Left lung (tissue), 4 donors: ENCODE measurements at regions not wholly inside any gene's neighbourhood (a gene's known extent, or its start where the extent isn't known, plus 50 kb on each side); places are given as distances from the start of the nearest gene placed in this dataset.

Experiments
- ATAC-seq: fragments of 200-7000 bp; cut with Tn5 transposase; one replicate; pipeline ENCODE4 v1.9.1; 2020; ENCODE audit warnings: moderate library complexity
- DNase-seq, 4 donors: peaks; one replicate each; pipeline ENCODE4 v3.0.0-alpha.2; 2013 to 2020
- H3K27ac ChIP-seq, 2 donors: fragments of 200-600 bp; sonication (generic) in 1 of 2; one replicate each; pipeline versions ENCODE4 v1.5.0 to v1.8.0; 2020 to 2021
- H3K27me3 ChIP-seq, 2 donors: fragments of 200-600 bp; sonication (generic) in 1 of 2; one replicate each; pipeline versions ENCODE4 v1.5.0 to v1.8.0; 2020 to 2021
- H3K36me3 ChIP-seq, 2 donors: fragments of 200-600 bp; sonication (generic) in 1 of 2; one replicate each; pipeline versions ENCODE4 v1.5.0 to v1.8.0; 2020 to 2021
- H3K4me1 ChIP-seq, 2 donors: fragments of 200-600 bp; one replicate each; pipeline ENCODE4 v1.8.0; 2021
- H3K4me3 ChIP-seq, 2 donors: fragments of 200-600 bp; sonication (generic) in 1 of 2; one replicate each; pipeline versions ENCODE4 v1.5.0 to v1.8.0; 2020 to 2021; ENCODE audit warnings: mild to moderate bottlenecking in 1 of 2
- H3K9me3 ChIP-seq, 2 donors: fragments of 200-600 bp; sonication (generic) in 1 of 2; one replicate each; pipeline versions ENCODE4 v1.5.0 to v1.8.0; 2020 to 2021
- intact Hi-C, 2 donors: fragments of 100-400 bp; cut with DNase I; formaldehyde crosslinking; loops; one replicate each; pipeline versions ENCODE4 v1.11.2 to v1.14.2; 2022
- TF ChIP-seq, protein P1 (sequence below), 2 donors: fragments of 200-600 bp; sonication (generic) in 1 of 2; IDR thresholded peaks; one replicate each; pipeline versions ENCODE4 v1.5.0 to v1.8.0; 2021; ENCODE audit warnings: antibody characterized with exemption in 2 of 2
- donor health status: DM: no; HTN: yes; CAD: no.
- donor health status: DM: no; HTN: no; CAD: no.

DNA sequence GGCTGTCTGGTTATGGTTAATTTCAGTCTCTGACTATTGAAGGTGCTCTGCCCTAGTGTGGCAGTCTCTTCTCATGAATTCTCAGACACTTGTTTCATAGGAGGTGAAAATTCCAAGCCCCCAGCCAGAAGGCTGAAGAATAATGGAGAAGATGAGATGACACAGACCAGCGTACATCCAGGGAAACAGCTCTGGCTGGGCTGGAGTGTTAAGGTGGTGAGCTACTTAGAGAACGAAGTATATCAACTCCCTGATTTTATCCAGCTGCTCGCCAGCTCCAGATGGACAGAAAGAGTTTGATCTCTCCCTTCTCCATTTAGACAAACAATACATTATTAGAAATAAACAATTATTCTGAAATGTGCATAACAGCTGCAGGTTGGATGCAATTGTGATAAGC lies 494.5 kb upstream of the RGMA start:
- TF ChIP-seq, protein P1, sequence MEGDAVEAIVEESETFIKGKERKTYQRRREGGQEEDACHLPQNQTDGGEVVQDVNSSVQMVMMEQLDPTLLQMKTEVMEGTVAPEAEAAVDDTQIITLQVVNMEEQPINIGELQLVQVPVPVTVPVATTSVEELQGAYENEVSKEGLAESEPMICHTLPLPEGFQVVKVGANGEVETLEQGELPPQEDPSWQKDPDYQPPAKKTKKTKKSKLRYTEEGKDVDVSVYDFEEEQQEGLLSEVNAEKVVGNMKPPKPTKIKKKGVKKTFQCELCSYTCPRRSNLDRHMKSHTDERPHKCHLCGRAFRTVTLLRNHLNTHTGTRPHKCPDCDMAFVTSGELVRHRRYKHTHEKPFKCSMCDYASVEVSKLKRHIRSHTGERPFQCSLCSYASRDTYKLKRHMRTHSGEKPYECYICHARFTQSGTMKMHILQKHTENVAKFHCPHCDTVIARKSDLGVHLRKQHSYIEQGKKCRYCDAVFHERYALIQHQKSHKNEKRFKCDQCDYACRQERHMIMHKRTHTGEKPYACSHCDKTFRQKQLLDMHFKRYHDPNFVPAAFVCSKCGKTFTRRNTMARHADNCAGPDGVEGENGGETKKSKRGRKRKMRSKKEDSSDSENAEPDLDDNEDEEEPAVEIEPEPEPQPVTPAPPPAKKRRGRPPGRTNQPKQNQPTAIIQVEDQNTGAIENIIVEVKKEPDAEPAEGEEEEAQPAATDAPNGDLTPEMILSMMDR (IDR thresholded peaks at IDR 0.05) = no peak
- DNase-seq (no peak), ATAC-seq (no peak)
- no peaks in the 10 kb centered on the region for H3K27me3 ChIP-seq
- no peaks in the 10 kb centered on the region for H3K4me1 ChIP-seq
- H3K27ac ChIP-seq = no peak overlapping the region
- no peak overlapping the region for H3K4me3 ChIP-seq
- peaks cover 0 to 3% of the 10 kb centered on the region in 2 donors for H3K9me3 ChIP-seq
- H3K36me3 ChIP-seq = no peaks in the 10 kb centered on the region
- intact Hi-C loops = no loop called here

DNA sequence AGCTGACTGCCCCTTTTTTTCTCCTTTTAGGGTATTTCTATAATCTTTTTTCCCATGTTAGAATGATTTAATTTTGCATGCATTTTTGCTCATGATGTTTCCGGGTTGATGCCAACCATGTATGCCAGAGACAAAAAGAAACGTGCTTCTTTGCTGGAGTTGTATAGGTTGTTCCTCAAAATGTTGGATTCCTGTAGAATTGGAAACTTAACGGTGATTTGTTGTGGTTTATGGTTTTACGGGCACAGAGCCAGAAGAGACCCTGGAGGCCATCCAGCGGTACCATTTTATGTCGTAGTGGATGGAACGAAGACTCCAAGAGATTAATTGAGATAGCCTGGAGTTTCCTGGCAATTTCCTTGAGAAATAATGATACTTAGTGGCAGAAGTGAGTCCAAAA lies 481.5 kb upstream of the RGMA start:
- TF ChIP-seq, protein P1 (IDR thresholded peaks at IDR 0.05) = no peak
- ATAC-seq = no peak
- Histone ChIP-seq H3K4me3 (no peak overlapping the region), H3K27ac (no peak overlapping the region), H3K27me3 (no peaks in the 10 kb centered on the region), H3K36me3 (no peaks in the 10 kb centered on the region), H3K4me1 (no peaks in the 10 kb centered on the region), H3K9me3 (no peaks in the 10 kb centered on the region)
- DNase-seq = no peak
- intact Hi-C loops = no loop called here

DNA sequence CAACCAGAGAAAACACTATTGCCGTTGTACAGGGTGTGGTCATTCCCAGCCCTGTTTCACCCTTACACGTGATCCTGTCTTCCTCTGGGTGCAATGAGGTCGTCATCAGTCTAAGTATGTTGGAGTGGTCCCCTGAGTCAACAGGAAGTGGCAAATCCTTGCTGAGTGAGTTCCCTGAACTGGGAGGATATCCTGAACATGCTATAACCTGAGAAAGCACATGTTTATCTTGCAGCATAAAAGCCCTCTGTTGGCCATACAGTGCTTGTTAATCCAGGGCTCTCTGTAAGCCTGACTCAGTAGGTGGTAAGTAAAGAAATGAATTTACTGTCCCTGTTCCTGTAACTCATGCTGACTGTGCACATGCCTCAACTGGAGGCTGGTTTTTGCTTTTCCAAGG lies 477.8 kb upstream of the RGMA start:
- Histone ChIP-seq H3K36me3 (no peaks in the 10 kb centered on the region), H3K27ac (no peak overlapping the region), H3K4me1 (no peaks in the 10 kb centered on the region), H3K27me3 (no peaks in the 10 kb centered on the region), H3K9me3 (no peaks in the 10 kb centered on the region), H3K4me3 (no peak overlapping the region)
- TF ChIP-seq, protein P1 (IDR thresholded peaks at IDR 0.05) = no peak
- no peak for DNase-seq
- intact Hi-C loops = no loop called here
- ATAC-seq = no peak

DNA sequence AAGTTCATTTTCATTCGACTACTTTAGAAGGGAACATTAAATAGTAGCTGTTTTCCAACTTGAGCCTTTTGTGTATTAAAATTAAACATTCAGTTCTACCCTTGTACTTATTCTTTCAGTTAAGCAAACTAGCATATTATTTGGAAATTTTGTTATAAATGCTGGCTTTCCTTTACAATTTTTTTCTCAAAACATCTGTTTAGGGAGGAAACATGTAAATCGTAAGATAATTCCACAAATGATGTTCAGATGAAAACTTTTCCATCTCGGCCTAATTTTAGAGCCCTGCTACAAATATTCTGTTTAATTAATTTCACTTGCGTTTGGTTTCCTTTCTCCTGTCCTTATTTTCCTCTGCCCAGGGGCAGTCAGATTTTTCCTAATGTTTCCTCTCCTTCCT lies 476.2 kb upstream of the RGMA start:
- Histone ChIP-seq H3K4me1 (no peaks in the 10 kb centered on the region), H3K36me3 (no peaks in the 10 kb centered on the region), H3K27me3 (no peaks in the 10 kb centered on the region), H3K9me3 (no peaks in the 10 kb centered on the region), H3K27ac (no peak overlapping the region), H3K4me3 (no peak overlapping the region)
- ATAC-seq = no peak
- intact Hi-C loops = no loop called here
- TF ChIP-seq, protein P1 (IDR thresholded peaks at IDR 0.05) = no peak
- no peak for DNase-seq

DNA sequence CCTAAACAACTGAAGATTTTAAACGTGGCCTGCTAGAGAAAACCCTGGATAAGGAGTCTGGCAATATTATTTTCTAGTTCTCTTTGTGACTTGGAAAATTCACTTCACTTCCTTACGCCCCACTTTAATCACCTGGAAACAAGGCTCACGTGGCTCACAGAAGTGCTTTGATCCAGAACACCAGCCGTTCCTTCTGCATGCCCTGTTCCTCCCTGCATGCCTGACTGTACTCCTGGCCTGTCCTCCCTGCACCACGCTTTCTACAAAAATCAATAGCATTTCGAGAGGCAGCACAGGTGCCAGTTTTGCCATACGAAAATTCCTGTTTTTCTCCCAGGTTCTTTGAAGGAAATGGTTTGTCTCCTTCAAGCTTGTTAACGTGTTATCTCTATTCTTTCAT lies 474.2 kb upstream of the RGMA start:
- Histone ChIP-seq H3K36me3 (no peaks in the 10 kb centered on the region), H3K27me3 (no peaks in the 10 kb centered on the region), H3K9me3 (no peaks in the 10 kb centered on the region), H3K4me3 (no peak overlapping the region), H3K4me1 (no peaks in the 10 kb centered on the region), H3K27ac (no peak overlapping the region)
- TF ChIP-seq, protein P1 (IDR thresholded peaks at IDR 0.05) = no peak
- intact Hi-C loops = no loop called here
- DNase-seq (no peak), ATAC-seq (no peak)
